GM18511 (cell line): ENCODE measurements at regions not wholly inside any gene's neighbourhood (a gene's known extent, or its start where the extent isn't known, plus 50 kb on each side); places are given as distances from the start of the nearest gene placed in this dataset.
"Not testable (repeated sequence)": the region's sequence is repeated elsewhere in the genome, so short reads cannot be mapped to it uniquely, and the experiment has no call there.

Experiments
- ATAC-seq: cut with Tn5 transposase; IDR thresholded peaks from one replicate; pipeline ENCODE4 v1.9.1; 2021; ENCODE audit warnings: mild to moderate bottlenecking, moderate library complexity; ENCODE audit not compliant: unreplicated experiment

DNA sequence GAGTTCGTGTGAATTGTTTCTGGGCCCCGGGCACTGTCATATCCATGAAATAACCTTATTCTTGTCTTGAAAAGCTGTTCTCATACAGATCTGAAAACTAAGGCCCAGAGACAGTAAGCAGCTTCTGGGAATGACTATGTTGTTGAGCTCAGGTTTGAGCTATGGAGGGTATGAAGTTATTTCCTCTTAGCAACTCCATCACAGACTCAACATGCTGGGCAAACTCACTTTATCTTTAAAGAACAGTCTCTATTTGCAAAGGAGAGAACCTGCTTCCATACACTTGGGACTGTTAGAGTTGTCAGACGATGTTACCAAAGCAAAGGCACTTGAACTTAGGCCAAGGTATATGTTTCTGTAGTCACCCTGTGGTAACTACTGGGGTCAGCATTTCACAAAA is 90.0 kb downstream of the GPR88 start:
- ATAC-seq = no peak

DNA sequence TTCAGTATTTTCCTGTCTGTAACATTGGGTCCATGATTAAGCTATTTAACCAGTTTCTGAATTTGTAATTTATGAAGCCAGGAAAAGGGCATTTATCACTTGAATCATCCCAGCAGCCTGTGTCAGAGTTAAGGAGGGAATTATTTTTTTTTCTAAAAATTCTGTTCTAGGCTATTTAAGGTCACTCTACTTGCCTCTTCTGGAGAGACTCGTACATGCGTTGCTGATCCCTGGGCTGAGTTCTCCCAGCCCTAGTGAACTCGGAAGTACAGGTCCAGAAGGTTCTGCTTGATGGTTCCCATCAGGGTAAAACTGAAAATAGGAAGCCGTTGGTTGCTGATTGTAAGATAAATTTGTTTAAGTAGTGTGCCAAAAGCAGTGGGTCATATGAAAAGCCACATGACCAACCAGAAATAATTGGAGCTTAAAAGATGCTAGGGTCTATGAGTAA is 90.7 kb downstream of the GPR88 start:
- ATAC-seq = no peak

DNA sequence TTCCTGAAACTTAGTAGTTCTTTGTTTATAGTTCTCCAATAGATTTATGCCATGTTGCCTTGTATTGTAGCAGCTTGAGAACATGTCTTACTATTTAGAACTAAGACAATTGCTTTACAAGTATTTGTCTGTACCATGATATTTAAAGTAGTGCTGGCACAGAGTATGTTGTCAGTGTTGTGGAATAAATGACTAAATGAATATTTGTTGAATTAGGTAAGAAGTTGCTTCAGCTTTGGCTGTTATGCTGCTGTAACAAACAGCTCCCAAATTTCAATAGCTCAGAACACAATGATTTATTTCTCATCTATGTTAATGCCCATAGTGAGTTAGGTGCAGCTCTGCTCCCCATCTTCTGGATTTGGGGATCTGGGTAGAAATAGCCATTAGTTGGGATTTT is 90.2 kb upstream of the VCAM1 start:
- ATAC-seq = no peak

DNA sequence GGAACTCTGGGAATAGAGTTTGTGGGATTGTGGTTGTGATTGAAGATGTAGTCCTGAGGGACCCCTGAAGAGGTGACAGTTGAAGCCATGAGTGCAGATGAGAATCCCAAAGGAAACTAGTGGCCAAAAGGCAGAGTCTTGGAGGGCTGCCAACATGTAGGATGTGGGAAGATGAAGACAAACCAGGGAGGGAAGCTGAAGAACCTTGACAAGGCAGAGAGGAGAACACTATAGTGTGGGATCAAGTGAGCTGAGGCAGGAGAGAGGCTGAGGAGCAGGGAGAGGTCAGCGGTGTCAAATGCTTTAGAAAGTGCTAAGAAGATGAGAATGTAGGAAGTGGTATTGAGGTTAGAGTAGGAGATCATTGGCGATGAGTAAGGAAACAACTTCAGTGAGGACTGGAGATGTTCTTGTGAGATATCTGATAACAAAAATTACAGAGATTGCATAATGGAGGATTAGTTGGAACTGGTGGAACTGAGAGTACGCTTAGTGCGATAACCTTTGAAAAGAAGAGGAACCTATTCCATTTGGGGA is 88.5 kb upstream of the VCAM1 start:
- no peak for ATAC-seq

DNA sequence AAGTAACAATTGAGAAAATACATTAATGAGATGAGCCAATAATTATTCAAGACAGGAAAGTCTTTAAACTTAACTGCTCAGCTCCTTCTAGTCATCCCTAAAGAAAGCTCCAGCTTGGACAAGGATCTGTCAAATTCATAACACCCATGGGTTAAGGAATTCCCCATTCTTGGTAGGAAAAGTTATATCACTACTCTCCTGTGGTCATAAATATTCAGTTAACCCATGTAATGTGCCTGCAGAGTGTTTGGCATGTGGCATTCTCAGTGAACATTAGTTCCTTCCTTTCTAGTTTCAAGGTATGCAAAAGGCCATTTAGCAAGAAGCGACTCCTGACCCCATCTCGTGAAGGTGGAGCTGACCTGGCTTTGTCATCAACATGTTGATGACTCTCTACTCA is 76.7 kb upstream of the VCAM1 start:
- ATAC-seq = no peak

DNA sequence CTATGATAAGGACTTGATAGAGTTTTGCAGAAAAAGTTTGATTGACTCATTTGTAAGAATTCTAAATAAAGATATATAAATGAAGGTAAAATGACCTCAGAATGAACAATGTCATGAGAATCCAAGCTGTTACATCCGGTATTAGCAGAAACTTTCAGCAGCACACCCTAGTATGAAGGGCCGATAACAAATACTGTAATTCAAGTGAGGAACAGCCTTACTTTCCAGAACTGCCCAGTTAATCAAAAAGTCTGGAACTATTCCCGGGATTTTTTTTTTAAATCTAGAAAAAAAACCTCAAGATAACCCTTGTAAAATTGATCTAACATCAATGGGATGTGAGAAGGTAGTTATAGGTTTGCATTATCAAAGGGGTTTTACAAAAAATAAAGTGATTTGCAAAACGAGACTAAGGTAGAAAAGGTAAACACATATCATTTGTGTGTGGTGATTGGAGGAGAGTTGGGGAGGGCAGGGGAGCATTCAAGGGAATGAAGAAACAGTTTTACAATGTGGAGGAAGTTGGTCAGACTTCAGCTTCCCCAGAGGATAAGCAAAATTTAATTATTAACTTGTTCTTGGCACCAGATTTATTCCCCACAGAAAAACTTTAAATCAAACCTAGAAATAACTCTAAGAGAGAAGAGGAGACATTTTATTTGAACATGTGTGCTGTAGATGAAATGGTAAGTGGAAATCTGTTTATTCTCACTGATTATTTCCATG is 75.9 kb upstream of the VCAM1 start:
- ATAC-seq = no peak

DNA sequence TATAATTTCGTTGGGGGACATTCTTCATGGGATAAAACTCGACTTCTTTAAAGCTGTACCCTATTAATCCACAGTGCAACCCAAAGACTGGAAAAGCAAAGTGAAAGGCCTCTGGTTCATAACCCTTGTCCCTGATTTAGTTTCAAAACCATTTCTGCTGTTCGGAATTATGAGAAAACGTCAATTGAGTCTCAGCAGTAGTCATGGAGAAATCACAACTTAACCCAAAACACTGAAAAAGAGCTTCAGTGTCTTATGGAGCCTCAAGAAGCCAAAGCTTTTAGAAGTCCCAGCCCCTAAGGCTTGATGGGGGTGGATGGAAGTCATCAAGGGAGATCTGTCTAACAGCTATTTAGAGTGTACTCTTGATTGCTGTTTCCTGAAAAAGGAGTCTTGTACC is 73.5 kb upstream of the VCAM1 start:
- no peak for ATAC-seq

DNA sequence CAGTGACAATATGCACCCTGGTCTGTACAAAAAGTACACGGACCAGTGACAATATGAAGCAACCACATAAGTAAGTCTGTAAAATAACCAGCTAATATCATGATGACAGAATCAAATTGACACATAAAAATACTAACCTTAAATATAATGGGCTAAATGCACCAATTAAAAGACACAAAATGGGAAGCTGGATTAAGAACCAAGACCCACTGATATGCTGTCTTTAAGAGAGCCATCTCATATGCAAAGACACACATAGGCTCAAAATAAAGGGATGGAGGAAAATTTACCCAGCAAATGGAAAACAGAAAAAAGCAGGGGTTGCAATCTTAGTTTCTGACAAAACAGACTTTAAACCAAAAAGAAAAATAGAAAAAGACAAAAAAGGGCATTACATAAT is 70.4 kb upstream of the VCAM1 start:
- ATAC-seq = no peak

DNA sequence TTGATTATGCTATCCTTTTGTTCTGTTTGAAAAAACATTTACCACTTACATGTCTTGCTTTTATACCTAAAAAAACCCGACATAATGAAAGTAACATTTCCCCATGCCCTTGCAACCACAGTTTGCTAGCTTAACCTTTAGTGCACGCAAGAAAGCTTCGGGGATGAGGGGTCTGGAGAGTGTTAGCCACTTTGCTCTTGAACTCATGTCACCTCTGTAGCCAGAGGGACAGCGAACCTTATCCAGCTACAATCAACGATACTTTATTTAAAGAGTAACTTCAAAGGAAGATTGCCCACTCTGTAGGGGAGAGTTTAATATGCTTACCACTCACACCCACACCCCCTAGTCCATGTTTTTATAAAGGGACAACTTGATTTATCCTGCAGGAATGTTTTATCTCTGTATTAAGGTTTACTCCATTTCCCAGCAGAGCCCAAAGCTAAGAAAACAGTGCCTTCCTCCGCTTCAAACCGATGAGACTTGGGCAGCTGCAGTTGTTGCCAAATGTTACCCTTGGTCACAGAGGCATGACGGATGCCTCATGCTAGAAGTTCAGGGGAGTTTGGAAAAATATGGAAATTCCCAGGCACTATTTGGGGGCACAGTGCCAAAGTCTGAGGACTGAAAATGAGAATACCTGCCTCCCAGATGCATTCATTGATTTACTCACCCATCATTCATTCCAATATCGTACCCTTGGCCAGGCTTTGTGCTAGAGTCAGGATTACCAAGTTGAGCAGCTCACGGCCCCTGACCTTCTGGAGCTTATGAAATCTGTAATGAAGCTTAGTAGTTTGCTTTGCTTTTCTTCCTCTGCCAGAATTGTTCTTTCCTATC is 61.4 kb upstream of the VCAM1 start:
- ATAC-seq = no peak

DNA sequence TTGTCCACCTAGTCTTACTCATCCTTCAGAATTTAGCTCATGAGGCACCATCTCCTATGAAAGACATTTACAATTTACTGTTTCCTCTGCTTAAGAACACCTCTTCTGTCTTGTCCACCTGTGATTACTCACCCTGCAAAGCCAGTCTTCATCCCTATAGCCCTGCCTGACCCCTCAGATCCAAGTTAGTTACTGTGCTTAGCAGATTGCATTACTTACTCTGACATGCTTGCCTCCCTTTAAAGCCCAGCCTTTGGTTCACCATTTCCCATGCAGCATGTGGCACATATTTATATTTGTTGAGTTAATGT is 60.9 kb upstream of the VCAM1 start:
- ATAC-seq = no peak

DNA sequence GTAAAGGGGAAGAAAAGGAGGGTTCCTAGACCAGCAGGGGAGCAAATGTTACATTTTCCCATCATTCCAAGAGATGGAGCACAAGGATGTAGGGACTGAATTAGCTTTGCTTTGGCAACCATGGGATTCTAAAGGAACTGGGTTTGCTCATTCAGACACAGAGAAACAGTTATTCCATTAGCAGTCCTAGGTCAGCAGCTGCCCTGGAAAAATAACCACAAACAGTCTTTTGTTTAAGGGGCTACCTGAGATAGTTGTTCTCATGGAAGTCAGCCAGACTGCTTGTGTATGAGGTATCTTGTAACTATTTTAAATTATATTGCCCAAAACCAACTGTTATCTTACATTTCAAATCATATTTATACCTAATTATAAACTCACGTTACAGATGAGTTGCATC is 58.4 kb upstream of the VCAM1 start:
- no peak for ATAC-seq

DNA sequence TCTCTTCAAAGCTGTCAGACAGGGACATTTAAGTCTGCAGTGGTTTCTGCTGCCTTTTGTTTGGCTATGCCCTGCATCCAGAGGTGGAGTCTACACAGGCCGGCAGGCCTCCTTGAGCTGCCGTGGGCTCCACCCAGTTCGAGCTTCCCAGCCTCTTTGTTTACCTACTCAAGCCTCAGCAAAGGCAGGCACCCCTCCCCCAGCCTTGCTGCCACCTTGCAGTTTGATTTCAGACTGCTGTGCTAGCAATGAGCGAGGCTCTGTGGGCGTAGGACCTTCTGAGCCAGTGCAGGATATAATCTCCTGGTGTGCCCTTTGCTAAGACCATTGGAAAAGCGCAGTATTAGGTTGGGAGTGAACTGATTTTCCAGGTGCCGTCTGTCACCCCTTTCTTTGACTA is 51.0 kb upstream of the VCAM1 start:
- not testable (repeated sequence) for ATAC-seq
